Liver (tissue), 3 donors: ENCODE measurements at regions not wholly inside any gene's neighbourhood (a gene's known extent, or its start where the extent isn't known, plus 50 kb on each side); places are given as distances from the start of the nearest gene placed in this dataset.
"Not testable (repeated sequence)": the region's sequence is repeated elsewhere in the genome, so short reads cannot be mapped to it uniquely, and the experiment has no call there.

ENCODE experiments used
- FOXA1 ChIP-seq: IDR thresholded peaks from 2 replicates; pipeline ENCODE4 v1.6.1; 2016; ENCODE audit warnings: antibody characterized with exemption
- HNF4A ChIP-seq, 2 donors: conservative IDR thresholded peaks; 2 replicates each; pipeline ENCODE4 v1.6.1; 2016; ENCODE audit warnings: antibody characterized with exemption in 2 of 2, mild to moderate bottlenecking in 2 of 2
- JUND ChIP-seq, 2 donors: IDR thresholded peaks; 2 replicates each; pipeline ENCODE4 v1.6.1; 2016; ENCODE audit warnings: antibody characterized with exemption in 2 of 2
- RAD21 ChIP-seq, 2 donors: IDR thresholded peaks; 2 replicates each; pipeline ENCODE4 v1.6.1; 2016; ENCODE audit warnings: antibody characterized with exemption in 2 of 2, mild to moderate bottlenecking in 2 of 2
- TAF1 ChIP-seq: conservative IDR thresholded peaks from 2 replicates; pipeline ENCODE4 v1.6.1; 2016; ENCODE audit warnings: antibody characterized with exemption, mild to moderate bottlenecking
- YY1 ChIP-seq: IDR thresholded peaks from 2 replicates; pipeline ENCODE4 v1.6.1; 2016; ENCODE audit warnings: antibody characterized with exemption, mild to moderate bottlenecking
- TF ChIP-seq, protein P1 (sequence below): fragments of 150-350 bp; IDR thresholded peaks from 2 replicates; pipeline ENCODE4 v1.5.1; 2017; ENCODE audit warnings: improper control_type of control experiment, low read depth, low read length; ENCODE audit not compliant: missing input control
- donor health status: healthy.
- donor health status: healthy.

- TF ChIP-seq, protein P1, sequence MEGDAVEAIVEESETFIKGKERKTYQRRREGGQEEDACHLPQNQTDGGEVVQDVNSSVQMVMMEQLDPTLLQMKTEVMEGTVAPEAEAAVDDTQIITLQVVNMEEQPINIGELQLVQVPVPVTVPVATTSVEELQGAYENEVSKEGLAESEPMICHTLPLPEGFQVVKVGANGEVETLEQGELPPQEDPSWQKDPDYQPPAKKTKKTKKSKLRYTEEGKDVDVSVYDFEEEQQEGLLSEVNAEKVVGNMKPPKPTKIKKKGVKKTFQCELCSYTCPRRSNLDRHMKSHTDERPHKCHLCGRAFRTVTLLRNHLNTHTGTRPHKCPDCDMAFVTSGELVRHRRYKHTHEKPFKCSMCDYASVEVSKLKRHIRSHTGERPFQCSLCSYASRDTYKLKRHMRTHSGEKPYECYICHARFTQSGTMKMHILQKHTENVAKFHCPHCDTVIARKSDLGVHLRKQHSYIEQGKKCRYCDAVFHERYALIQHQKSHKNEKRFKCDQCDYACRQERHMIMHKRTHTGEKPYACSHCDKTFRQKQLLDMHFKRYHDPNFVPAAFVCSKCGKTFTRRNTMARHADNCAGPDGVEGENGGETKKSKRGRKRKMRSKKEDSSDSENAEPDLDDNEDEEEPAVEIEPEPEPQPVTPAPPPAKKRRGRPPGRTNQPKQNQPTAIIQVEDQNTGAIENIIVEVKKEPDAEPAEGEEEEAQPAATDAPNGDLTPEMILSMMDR: not testable (repeated sequence)
- TF ChIP-seq RAD21 (IDR thresholded peaks at IDR 0.05); TAF1; JUND (IDR thresholded peaks at IDR 0.05); FOXA1; HNF4A (conservative IDR thresholded peaks at IDR 0.05); YY1: not testable (repeated sequence)
Observed at GRCh38 chr2:196526981-196527725, 112.4 kb upstream of the CCDC150 start.
